CD8-positive, alpha-beta memory T cell (primary cell): ENCODE measurements at regions not wholly inside any gene's neighbourhood (a gene's known extent, or its start where the extent isn't known, plus 50 kb on each side); places are given as distances from the start of the nearest gene placed in this dataset.

Source experiments
- CTCF ChIA-PET: fragments of 350-600 bp; sonication (Branson Sonifier 250); formaldehyde crosslinking; loops from one replicate; lab custom pipeline; 2021; ENCODE audit warnings: antibody characterized with exemption; lab: Charles Lee
- POLR2A ChIA-PET: fragments of 350-600 bp; sonication (Branson Sonifier 250); formaldehyde crosslinking; loops from one replicate; lab custom pipeline; 2021; ENCODE audit warnings: antibody characterized with exemption; lab: Charles Lee
- DNase-seq, 5 donors: peaks; one replicate each; pipeline versions ENCODE4 v3.0.0 to v3.0.0-alpha.2; 2020 to 2022; ENCODE audit warnings: mixed read lengths in 1 of 5
- H3K27ac ChIP-seq: one replicate; pipeline ENCODE4 v1.7.0; 2013; ENCODE audit warnings: low read depth, mild to moderate bottlenecking, low read length, moderate library complexity
- H3K27me3 ChIP-seq: 2 replicates; pipeline ENCODE4 v1.7.0; 2013; ENCODE audit warnings: low read length, mild to moderate bottlenecking; ENCODE audit not compliant: insufficient read depth, poor library complexity, severe bottlenecking
- H3K36me3 ChIP-seq: 2 replicates; pipeline ENCODE4 v1.7.0; 2013; ENCODE audit warnings: mild to moderate bottlenecking, low read length, moderate library complexity; ENCODE audit not compliant: insufficient read depth
- H3K4me1 ChIP-seq: 2 replicates; pipeline ENCODE4 v1.7.0; 2013; ENCODE audit warnings: mild to moderate bottlenecking, low read length, moderate library complexity; ENCODE audit not compliant: insufficient read depth
- H3K4me3 ChIP-seq: 2 replicates; pipeline ENCODE4 v1.7.0; 2013; ENCODE audit warnings: mild to moderate bottlenecking, low read length
- H3K9me3 ChIP-seq: 2 replicates; pipeline ENCODE4 v1.7.0; 2013; ENCODE audit warnings: mild to moderate bottlenecking, low read length
- H3K27ac Mint-ChIP-seq, 8 donors: one replicate each; pipeline ENCODE4 v1.8.0; 2020 to 2021; ENCODE audit warnings: mixed read lengths in 8 of 8, mild to moderate bottlenecking in 6 of 8, inconsistent platforms in 3 of 8, moderate library complexity in 3 of 8
- H3K27me3 Mint-ChIP-seq, 2 donors: one replicate each; pipeline ENCODE4 v1.8.0; 2020 to 2021; ENCODE audit warnings: mixed read lengths in 2 of 2, mild to moderate bottlenecking in 1 of 2, moderate library complexity in 1 of 2
- H3K36me3 Mint-ChIP-seq, 3 donors: one replicate each; pipeline ENCODE4 v1.8.0; 2020 to 2021; ENCODE audit warnings: mixed read lengths in 3 of 3, inconsistent platforms in 1 of 3, mild to moderate bottlenecking in 1 of 3
- H3K4me1 Mint-ChIP-seq, 3 donors: one replicate each; pipeline ENCODE4 v1.8.0; 2020 to 2021; ENCODE audit warnings: mixed read lengths in 3 of 3, inconsistent platforms in 1 of 3, mild to moderate bottlenecking in 1 of 3
- H3K4me3 Mint-ChIP-seq, 7 donors: one replicate each; pipeline ENCODE4 v1.8.0; 2020 to 2021; ENCODE audit warnings: mixed read lengths in 7 of 7, mild to moderate bottlenecking in 6 of 7, moderate library complexity in 4 of 7, inconsistent platforms in 2 of 7
- H3K9me3 Mint-ChIP-seq, 5 donors: one replicate each; pipeline ENCODE4 v1.8.0; 2020 to 2022; ENCODE audit warnings: mixed read lengths in 5 of 5, mild to moderate bottlenecking in 3 of 5, moderate library complexity in 2 of 5, inconsistent platforms in 1 of 5

- ChIA-PET CTCF (no interaction called here), POLR2A (no interaction called here)
- Histone ChIP-seq H3K4me1 (no peaks in the 10 kb centered on the region), H3K4me3 (no peak overlapping the region), H3K27me3 (no peaks in the 10 kb centered on the region), H3K36me3 (no peaks in the 10 kb centered on the region), H3K9me3 (no peaks in the 10 kb centered on the region), H3K27ac (no peak overlapping the region)
- peak overlapping the region in 1 of 8 donors; percentile 48 for H3K27ac Mint-ChIP-seq
- peaks cover 9 to 34% of the 10 kb centered on the region in 2 donors for H3K27me3 Mint-ChIP-seq
- DNase-seq = no peak
- peaks cover 0 to 2% (median 0%) of the 10 kb centered on the region in 5 donors for H3K9me3 Mint-ChIP-seq
- H3K4me1 Mint-ChIP-seq = no peaks in the 10 kb centered on the region
- H3K36me3 Mint-ChIP-seq = no peaks in the 10 kb centered on the region
- no peak overlapping the region for H3K4me3 Mint-ChIP-seq
These were observed 54.1 kb upstream of the SALL4 start for GRCh38 chr20:51856432-51856831.

DNA sequence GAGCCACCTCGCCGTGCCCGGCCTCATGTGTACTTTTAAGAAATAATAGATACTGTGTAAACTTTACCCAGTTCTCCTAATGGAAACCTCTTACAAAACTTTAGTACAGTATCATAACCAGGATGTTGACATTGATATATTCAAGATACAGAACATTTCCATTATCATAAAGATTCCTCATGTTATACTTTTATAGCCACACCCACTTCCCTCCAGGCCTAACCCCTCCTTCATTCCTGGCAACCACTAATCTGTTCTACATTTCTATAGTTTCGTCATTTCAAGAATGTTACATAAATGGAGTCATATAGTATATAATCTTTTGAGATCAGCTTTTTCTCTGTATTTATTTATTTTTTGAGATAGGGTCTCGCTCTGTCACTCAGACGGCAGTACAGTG lies 52.6 kb upstream of the SALL4 start:
- Mint-ChIP-seq H3K36me3 (no peaks in the 10 kb centered on the region), H3K27ac (peak overlapping the region in 1 of 8 donors; percentile 39), H3K9me3 (peaks cover 0 to 2% (median 0%) of the 10 kb centered on the region in 5 donors), H3K27me3 (peaks cover 7 to 23% of the 10 kb centered on the region in 2 donors), H3K4me3 (no peak overlapping the region), H3K4me1 (no peaks in the 10 kb centered on the region)
- Histone ChIP-seq H3K4me3 (no peak overlapping the region), H3K36me3 (no peaks in the 10 kb centered on the region), H3K27ac (no peak overlapping the region), H3K9me3 (no peaks in the 10 kb centered on the region), H3K4me1 (no peaks in the 10 kb centered on the region), H3K27me3 (no peaks in the 10 kb centered on the region)
- ChIA-PET CTCF (no interaction called here), POLR2A (interaction anchor here (0.7 kb wide), 1 partner anchor 147 kb away, joined by 6 read pairs; no protein-coding TSS in a partner anchor)
- DNase-seq = no peak
